ENCODE measurements at regions not wholly inside any gene's neighbourhood (a gene's known extent, or its start where the extent isn't known, plus 50 kb on each side); places are given as distances from the start of the nearest gene placed in this dataset.

- TF ChIP-seq MAFK (conservative IDR thresholded peaks at IDR 0.05 in 1 of 2, IDR thresholded peaks at IDR 0.05 in 1 of 2; ENCODE audit: low read length in 2 of 2) (no peak), SP1 (IDR thresholded peaks at IDR 0.05) (no peak), SP1 (CRISPR knock-in tag; IDR thresholded peaks at IDR 0.05) (no peak), ZNF790 (CRISPR knock-in tag; IDR thresholded peaks at IDR 0.05; ENCODE audit: borderline replicate concordance) (no peak), TBX2 (CRISPR knock-in tag; IDR thresholded peaks at IDR 0.05; ENCODE audit: borderline replicate concordance) (no peak), SIN3A (IDR thresholded peaks at IDR 0.05; ENCODE audit: borderline replicate concordance, low read depth, low read length) (no peak), AHDC1 (CRISPR knock-in tag; IDR thresholded peaks at IDR 0.05; ENCODE audit: borderline replicate concordance) (no peak), THRA (CRISPR knock-in tag; IDR thresholded peaks at IDR 0.05; ENCODE audit: borderline replicate concordance) (no peak), SRY (CRISPR knock-in tag; IDR thresholded peaks at IDR 0.05) (no peak), NFYB (CRISPR knock-in tag; IDR thresholded peaks at IDR 0.05) (no peak), POLR2A (IDR thresholded peaks at IDR 0.05; ENCODE audit: insufficient read depth in 1 of 2, low read depth in 2 of 2, low read length in 2 of 2) (no peak), POGK (CRISPR knock-in tag; conservative IDR thresholded peaks at IDR 0.05) (no peak), SP4 (CRISPR knock-in tag; IDR thresholded peaks at IDR 0.05) (no peak), KDM5A (IDR thresholded peaks at IDR 0.05; ENCODE audit: borderline replicate concordance, low read length) (no peak)
These were observed 261.1 kb upstream of the RGS18 start for GRCh38 chr1:191897134-191897533.

Measured in HepG2 (cell line).